Lung (tissue), 11 donors: ENCODE measurements at regions not wholly inside any gene's neighbourhood (a gene's known extent, or its start where the extent isn't known, plus 50 kb on each side); places are given as distances from the start of the nearest gene placed in this dataset.

Experiments used
- ATAC-seq: fragments of 200-7000 bp; cut with Tn5 transposase; one replicate; pipeline ENCODE4 v1.9.1; 2020; ENCODE audit warnings: moderate number of reproducible peaks; ENCODE audit not compliant: insufficient read depth, low FRiP score
- DNase-seq, 3 donors: peaks; one replicate each; pipeline ENCODE4 v3.0.0-alpha.2; 2013 to 2017
- H3K27ac ChIP-seq, 2 donors: one replicate each; pipeline ENCODE4 v1.5.1; 2013; ENCODE audit warnings: mild to moderate bottlenecking in 2 of 2, moderate library complexity in 2 of 2, control low read depth in 1 of 2, inconsistent platforms in 1 of 2, low read depth in 1 of 2, low read length in 1 of 2
- H3K27me3 ChIP-seq, 3 donors: one replicate each; pipeline ENCODE4 v1.5.1; 2013; ENCODE audit warnings: low read length in 2 of 3; ENCODE audit not compliant: control insufficient read depth in 3 of 3, insufficient read depth in 3 of 3
- H3K36me3 ChIP-seq, 4 donors: one replicate each; pipeline ENCODE4 v1.5.1; 2013; ENCODE audit warnings: low read length in 4 of 4, mild to moderate bottlenecking in 1 of 4, moderate library complexity in 1 of 4; ENCODE audit not compliant: control insufficient read depth in 4 of 4, insufficient read depth in 4 of 4
- H3K4me1 ChIP-seq, 5 donors: one replicate each; pipeline ENCODE4 v1.5.1; 2013; ENCODE audit warnings: low read length in 5 of 5, mild to moderate bottlenecking in 2 of 5, moderate library complexity in 1 of 5; ENCODE audit not compliant: control insufficient read depth in 5 of 5, insufficient read depth in 5 of 5
- H3K4me3 ChIP-seq: one replicate; pipeline ENCODE4 v1.5.1; 2013; ENCODE audit warnings: mild to moderate bottlenecking, control low read depth, moderate library complexity
- H3K9ac ChIP-seq, 2 donors: one replicate each; pipeline ENCODE4 v1.5.1; 2013; ENCODE audit warnings: low read length in 2 of 2, control low read depth in 1 of 2; ENCODE audit not compliant: insufficient read depth in 1 of 2
- H3K9me3 ChIP-seq, 4 donors: one replicate each; pipeline ENCODE4 v1.5.1; 2013; ENCODE audit warnings: low read length in 3 of 4, mild to moderate bottlenecking in 1 of 4, moderate library complexity in 1 of 4; ENCODE audit not compliant: control insufficient read depth in 4 of 4, insufficient read depth in 3 of 4
- CTCF ChIP-seq: IDR thresholded peaks from 2 replicates; pipeline ENCODE4 v1.5.1; 2012; ENCODE audit warnings: mild to moderate bottlenecking; ENCODE audit errors: control extremely low read depth, extremely low read depth
- WGBS, 2 donors: extraction: QIAGEN DNeasy Blood & Tissue Kit; methylation state at CpG; one replicate each; pipeline ENCODE4 v1.1.7; 2013; 5-methylcytosine and 5-hydroxymethylcytosine counted together
- donor health status: control.
- donor health status: control.
- donor health status: Bipolar disorder and iron deficiency.
- donor health status: healthy.
- donor health status: DM: yes; HTN: yes; CAD: no.

DNA sequence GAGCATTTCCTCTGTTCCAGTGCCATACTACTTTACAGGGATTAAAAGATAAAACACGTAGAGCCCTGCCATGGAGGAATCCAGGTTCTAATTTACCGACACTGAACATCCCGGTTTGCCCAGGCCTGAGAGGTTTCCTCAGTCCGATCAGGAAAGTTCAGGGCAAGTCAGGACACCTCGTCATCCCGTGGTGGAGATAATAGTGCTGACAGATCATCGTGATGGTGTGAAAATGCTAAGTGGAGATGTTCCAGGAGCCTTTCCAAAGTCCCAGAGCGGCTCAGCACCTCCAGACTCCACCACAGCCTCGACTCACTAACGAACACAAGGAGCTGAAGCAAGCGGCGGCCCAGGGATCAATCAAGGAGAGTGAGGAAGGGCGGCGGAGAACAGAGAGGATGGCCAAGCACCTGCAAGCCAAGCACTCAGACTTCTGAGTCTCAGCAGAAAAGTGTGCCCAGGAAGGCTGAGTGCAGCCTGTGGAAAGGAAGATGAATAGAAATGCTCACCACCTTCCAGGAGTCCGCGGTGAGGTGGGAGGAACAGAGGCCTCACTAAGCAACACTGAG lies 103.7 kb upstream of the VWC2 start:
- H3K27me3 ChIP-seq, result no peaks in the 10 kb centered on the region
- no peaks in the 10 kb centered on the region for H3K36me3 ChIP-seq
- no peak for TF ChIP-seq CTCF
- H3K9me3 ChIP-seq, result peaks cover 0 to 7% (median 1%) of the 10 kb centered on the region in 4 donors
- DNase-seq (no peak), ATAC-seq (no peak)
- no peak overlapping the region for H3K4me3 ChIP-seq
- WGBS, 2 donors, result 78 to 83% methylated on average over 16 of the region's 16 CpGs
- H3K9ac ChIP-seq, result no peak overlapping the region
- H3K27ac ChIP-seq, result no peak overlapping the region
- no peaks in the 10 kb centered on the region for H3K4me1 ChIP-seq

DNA sequence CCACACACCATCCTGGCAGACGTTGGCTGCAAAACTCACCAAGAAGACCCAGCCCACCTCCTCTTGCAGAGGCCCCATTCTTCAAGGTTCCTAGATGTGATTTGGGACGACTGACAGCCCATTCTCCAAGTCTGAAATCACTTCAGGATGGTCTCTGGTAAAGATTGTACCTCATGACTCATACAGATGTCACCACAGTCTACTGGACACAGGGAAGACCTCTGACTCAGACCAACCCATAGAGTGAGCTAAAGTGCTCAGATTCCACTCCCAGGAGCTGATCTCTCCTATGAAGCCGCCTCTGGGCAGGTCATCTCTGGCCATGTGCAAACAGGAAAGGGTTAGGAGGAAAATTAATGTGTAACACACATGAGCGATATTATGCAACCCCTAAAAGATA lies 102.4 kb upstream of the VWC2 start:
- 76 to 84% methylated on average over 4 of the region's 4 CpGs for WGBS, 2 donors
- ATAC-seq (no peak), DNase-seq (no peak)
- Histone ChIP-seq H3K4me3 (no peak overlapping the region), H3K27me3 (no peaks in the 10 kb centered on the region), H3K9me3 (peaks cover 0 to 7% (median 1%) of the 10 kb centered on the region in 4 donors), H3K9ac (no peak overlapping the region), H3K27ac (no peak overlapping the region), H3K36me3 (no peaks in the 10 kb centered on the region), H3K4me1 (no peaks in the 10 kb centered on the region)
- no peak for TF ChIP-seq CTCF

- H3K9me3 ChIP-seq, result no peaks in the 10 kb centered on the region
- DNase-seq (no peak), ATAC-seq (no peak)
- WGBS, 2 donors, result 59 to 75% methylated on average over 2 of the region's 2 CpGs
- no peaks in the 10 kb centered on the region for H3K27me3 ChIP-seq
- no peak overlapping the region for H3K4me3 ChIP-seq
- no peak overlapping the region for H3K9ac ChIP-seq
- H3K36me3 ChIP-seq, result no peaks in the 10 kb centered on the region
- no peaks in the 10 kb centered on the region for H3K4me1 ChIP-seq
- no peak for TF ChIP-seq CTCF
- no peak overlapping the region for H3K27ac ChIP-seq
Observed at GRCh38 chr7:49692516-49692915, 80.9 kb upstream of the VWC2 start.

DNA sequence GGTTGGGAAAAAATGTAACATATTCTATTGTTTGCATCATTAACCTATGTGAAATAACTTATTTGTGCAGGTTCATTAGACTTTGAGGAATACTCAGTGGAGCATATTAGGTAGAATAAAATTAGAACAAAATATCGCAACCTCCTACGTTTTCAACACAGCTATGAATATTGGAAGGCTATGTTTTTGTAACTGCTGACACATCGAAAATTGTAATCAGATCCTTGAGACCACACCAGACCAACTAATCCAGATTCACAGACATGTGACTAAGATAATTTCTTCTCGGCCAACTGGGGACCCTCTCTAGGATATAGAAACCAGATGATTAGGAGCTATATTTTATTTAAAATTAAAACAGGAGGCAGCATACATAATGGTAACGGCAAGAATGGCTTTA lies 77.5 kb upstream of the VWC2 start:
- no peak for DNase-seq
- peaks cover 0 to 2% (median 0%) of the 10 kb centered on the region in 4 donors for H3K9me3 ChIP-seq
- no peaks in the 10 kb centered on the region for H3K27me3 ChIP-seq
- WGBS, 2 donors, result 89 to 96% methylated on average over 5 of the region's 5 CpGs
- no peak for ATAC-seq
- H3K9ac ChIP-seq, result no peak overlapping the region
- no peak overlapping the region for H3K4me3 ChIP-seq
- H3K36me3 ChIP-seq, result no peaks in the 10 kb centered on the region
- no peaks in the 10 kb centered on the region for H3K4me1 ChIP-seq
- no peak for TF ChIP-seq CTCF
- H3K27ac ChIP-seq, result no peak overlapping the region
